Neural progenitor cell (in vitro differentiated cells): ENCODE measurements at regions not wholly inside any gene's neighbourhood (a gene's known extent, or its start where the extent isn't known, plus 50 kb on each side); places are given as distances from the start of the nearest gene placed in this dataset.

Experiments
- EZH2 ChIP-seq: fragments of 200-600 bp; sonication (generic); IDR thresholded peaks from 2 replicates; pipeline ENCODE4 v1.6.1; 2017; ENCODE audit warnings: antibody characterized with exemption, mild to moderate bottlenecking, moderate library complexity
- EZH2phosphoT487 ChIP-seq: fragments of 200-600 bp; sonication (generic); IDR thresholded peaks from 2 replicates; pipeline ENCODE4 v1.6.1; 2017; ENCODE audit warnings: antibody characterized with exemption
- TF ChIP-seq, protein P1 (sequence below): fragments of 200-600 bp; sonication (generic); IDR thresholded peaks from 2 replicates; pipeline ENCODE4 v1.5.1; 2017; ENCODE audit warnings: antibody characterized with exemption, mild to moderate bottlenecking

DNA sequence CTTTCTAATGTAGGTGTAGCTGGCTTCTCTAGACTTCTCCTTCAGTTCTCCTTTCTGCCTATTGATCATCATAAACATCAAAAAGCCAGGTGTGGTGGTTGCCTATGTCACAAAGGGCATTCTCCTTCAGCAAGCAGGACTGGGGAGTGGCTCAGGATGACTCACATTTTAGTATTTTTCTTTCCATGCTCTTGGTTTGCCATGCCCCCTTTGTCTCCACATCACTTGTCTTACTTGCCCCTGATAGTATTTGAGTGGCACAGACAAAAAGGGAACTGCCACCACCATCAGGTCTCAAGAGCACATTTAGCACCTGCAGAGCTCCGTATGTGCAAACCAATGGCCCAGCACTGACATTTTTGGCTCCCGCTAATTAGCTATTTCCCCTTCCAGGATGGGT is 698.8 kb downstream of the DHX35 start:
- TF ChIP-seq, protein P1, sequence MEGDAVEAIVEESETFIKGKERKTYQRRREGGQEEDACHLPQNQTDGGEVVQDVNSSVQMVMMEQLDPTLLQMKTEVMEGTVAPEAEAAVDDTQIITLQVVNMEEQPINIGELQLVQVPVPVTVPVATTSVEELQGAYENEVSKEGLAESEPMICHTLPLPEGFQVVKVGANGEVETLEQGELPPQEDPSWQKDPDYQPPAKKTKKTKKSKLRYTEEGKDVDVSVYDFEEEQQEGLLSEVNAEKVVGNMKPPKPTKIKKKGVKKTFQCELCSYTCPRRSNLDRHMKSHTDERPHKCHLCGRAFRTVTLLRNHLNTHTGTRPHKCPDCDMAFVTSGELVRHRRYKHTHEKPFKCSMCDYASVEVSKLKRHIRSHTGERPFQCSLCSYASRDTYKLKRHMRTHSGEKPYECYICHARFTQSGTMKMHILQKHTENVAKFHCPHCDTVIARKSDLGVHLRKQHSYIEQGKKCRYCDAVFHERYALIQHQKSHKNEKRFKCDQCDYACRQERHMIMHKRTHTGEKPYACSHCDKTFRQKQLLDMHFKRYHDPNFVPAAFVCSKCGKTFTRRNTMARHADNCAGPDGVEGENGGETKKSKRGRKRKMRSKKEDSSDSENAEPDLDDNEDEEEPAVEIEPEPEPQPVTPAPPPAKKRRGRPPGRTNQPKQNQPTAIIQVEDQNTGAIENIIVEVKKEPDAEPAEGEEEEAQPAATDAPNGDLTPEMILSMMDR, result no peak
- no peak for TF ChIP-seq EZH2
- no peak for TF ChIP-seq EZH2phosphoT487
